Activated CD8-positive, alpha-beta memory T cell treated with anti-CD3 and anti-CD28 coated beads for 24 hours (primary cell): ENCODE measurements at regions not wholly inside any gene's neighbourhood (a gene's known extent, or its start where the extent isn't known, plus 50 kb on each side); places are given as distances from the start of the nearest gene placed in this dataset.

Source experiments
- DNase-seq: peaks from one replicate; pipeline ENCODE4 v3.0.0-alpha.2; 2020

- DNase-seq = no peak
Measured at GRCh38 chr13:85535316-85536084, 263.7 kb downstream of the SLITRK6 start.

GRCh38 chr13:85533911-85534310, 265.3 kb downstream of the SLITRK6 start:
- DNase-seq = no peak

GRCh38 chr13:85529218-85529594, 270.0 kb downstream of the SLITRK6 start:
- DNase-seq = no peak

GRCh38 chr13:85528491-85529217, 270.6 kb downstream of the SLITRK6 start:
- no peak for DNase-seq

GRCh38 chr13:85527316-85527715, 271.9 kb downstream of the SLITRK6 start:
- DNase-seq = no peak

- no peak for DNase-seq
Measured at GRCh38 chr13:85525411-85525810, 273.8 kb downstream of the SLITRK6 start.

- no peak for DNase-seq
Measured at GRCh38 chr13:85521657-85522056, 277.6 kb downstream of the SLITRK6 start.

- DNase-seq = no peak
Measured at GRCh38 chr13:85520445-85520844, 278.8 kb downstream of the SLITRK6 start.

GRCh38 chr13:85519363-85519762, 279.9 kb downstream of the SLITRK6 start:
- no peak for DNase-seq

- DNase-seq = no peak
Measured at GRCh38 chr13:85512421-85512820, 286.8 kb downstream of the SLITRK6 start.

GRCh38 chr13:85509512-85509911, 289.7 kb downstream of the SLITRK6 start:
- DNase-seq = no peak

- no peak for DNase-seq
Measured at GRCh38 chr13:85508683-85509329, 290.4 kb downstream of the SLITRK6 start.

- DNase-seq = no peak
Measured at GRCh38 chr13:85503797-85504196, 295.4 kb downstream of the SLITRK6 start.

GRCh38 chr13:85501616-85502015, 297.6 kb downstream of the SLITRK6 start:
- no peak for DNase-seq

GRCh38 chr13:85500696-85501256, 298.4 kb downstream of the SLITRK6 start:
- no peak for DNase-seq

- no peak for DNase-seq
Measured at GRCh38 chr13:85498774-85499173, 300.4 kb downstream of the SLITRK6 start.

- DNase-seq = no peak
Measured at GRCh38 chr13:85497652-85498051, 301.6 kb downstream of the SLITRK6 start.

- no peak for DNase-seq
Measured at GRCh38 chr13:85492283-85492682, 306.9 kb downstream of the SLITRK6 start.

- DNase-seq = no peak
Measured at GRCh38 chr13:85486663-85487062, 312.6 kb downstream of the SLITRK6 start.

GRCh38 chr13:85473144-85473543, 326.1 kb downstream of the SLITRK6 start:
- no peak for DNase-seq

- no peak for DNase-seq
Measured at GRCh38 chr13:85469320-85469719, 329.9 kb downstream of the SLITRK6 start.

GRCh38 chr13:85462792-85463425, 336.3 kb downstream of the SLITRK6 start:
- no peak for DNase-seq

GRCh38 chr13:85461621-85462020, 337.6 kb downstream of the SLITRK6 start:
- no peak for DNase-seq
